SK-N-SH (cell line): ENCODE measurements at regions not wholly inside any gene's neighbourhood (a gene's known extent, or its start where the extent isn't known, plus 50 kb on each side); places are given as distances from the start of the nearest gene placed in this dataset.

ENCODE experiments used
- CTCF ChIA-PET: fragments of 300-600, 350-600 bp; formaldehyde crosslinking; extraction: SDS; loops from one replicate; lab custom pipeline; 2021; lab: Yijun Ruan, JAX
- POLR2A ChIA-PET: fragments of 350-600 bp; sonication (Branson Sonifier 250); formaldehyde crosslinking; extraction: SDS; loops from one replicate; lab custom pipeline; 2020; ENCODE audit warnings: antibody characterized with exemption, inconsistent platforms; lab: Yijun Ruan, JAX
- DNase-seq: peaks from one replicate; pipeline ENCODE4 v3.0.0; 2012
- H2AFZ ChIP-seq: fragments of 200-600 bp; sonication (generic); 2 replicates; pipeline ENCODE4 v1.8.1; 2016; ENCODE audit warnings: antibody characterized with exemption, mild to moderate bottlenecking, low read depth
- H3F3A ChIP-seq: fragments of 200-600 bp; sonication (generic); replicated peaks from 2 replicates; pipeline ENCODE3; 2016; ENCODE audit warnings: antibody characterized with exemption, mild to moderate bottlenecking; ENCODE audit not compliant: insufficient read depth
- H3K27ac ChIP-seq, 2 experiments: fragments of 200-500 bp in 1 of 2; fragments of 200-600 bp in 1 of 2; sonication (Bioruptor generic) in 1 of 2; sonication (generic), shearing (Covaris generic) in 1 of 2; 2 replicates each; pipeline versions ENCODE4 v1.5.1 to v1.6.1; 2014 to 2016; ENCODE audit warnings: low read depth in 2 of 2, inconsistent platforms in 1 of 2, low read length in 1 of 2, mild to moderate bottlenecking in 1 of 2, mixed read lengths in 1 of 2
- H3K27me3 ChIP-seq: fragments of 200-600 bp; sonication (generic), shearing (Covaris generic); 2 replicates; pipeline ENCODE4 v1.6.1; 2016; ENCODE audit warnings: mixed run types; ENCODE audit not compliant: insufficient read depth
- H3K36me3 ChIP-seq, 2 experiments: fragments of 200-500 bp in 1 of 2; fragments of 200-600 bp in 1 of 2; sonication (Bioruptor generic) in 1 of 2; sonication (generic) in 1 of 2; replicated peaks in 1 of 2; 2 replicates each; pipeline versions ENCODE3 to v1.5.1; 2014 to 2016; ENCODE audit warnings: low read length in 1 of 2, mild to moderate bottlenecking in 1 of 2; ENCODE audit not compliant: insufficient read depth in 2 of 2, control insufficient read depth in 1 of 2
- H3K4me1 ChIP-seq, 2 experiments: fragments of 200-500 bp in 1 of 2; fragments of 200-600 bp in 1 of 2; sonication (Bioruptor generic) in 1 of 2; sonication (generic), shearing (Covaris generic) in 1 of 2; 2 replicates each; pipeline versions ENCODE4 v1.5.1 to v1.6.1; 2014 to 2016; ENCODE audit warnings: low read depth in 1 of 2, low read length in 1 of 2, mixed run types in 1 of 2; ENCODE audit not compliant: insufficient read depth in 2 of 2, control insufficient read depth in 1 of 2
- H3K4me2 ChIP-seq: fragments of 200-600 bp; sonication (generic), shearing (Covaris generic); 2 replicates; pipeline ENCODE4 v1.6.1; 2017; ENCODE audit warnings: mixed run types
- H3K4me3 ChIP-seq, 2 experiments: fragments of 200-500 bp in 1 of 2; fragments of 200-600 bp in 1 of 2; sonication (Bioruptor generic) in 1 of 2; sonication (generic), shearing (Covaris generic) in 1 of 2; 2 replicates each; pipeline versions ENCODE4 v1.5.1 to v1.8.1; 2014 to 2016; ENCODE audit warnings: low read depth in 2 of 2, inconsistent platforms in 1 of 2, low read length in 1 of 2, mild to moderate bottlenecking in 1 of 2, mixed read lengths in 1 of 2, moderate library complexity in 1 of 2
- H3K79me2 ChIP-seq: fragments of 200-600 bp; sonication (generic); 2 replicates; pipeline ENCODE4 v1.8.1; 2017; ENCODE audit warnings: mild to moderate bottlenecking; ENCODE audit not compliant: insufficient read depth
- H3K9ac ChIP-seq: fragments of 200-600 bp; sonication (generic); 2 replicates; pipeline ENCODE4 v1.6.1; 2017; ENCODE audit warnings: mixed run types
- H3K9me2 ChIP-seq: fragments of 200-600 bp; sonication (generic); 2 replicates; pipeline ENCODE4 v1.6.1; 2017; ENCODE audit warnings: mixed run types
- H3K9me3 ChIP-seq: fragments of 200-600 bp; sonication (generic); 2 replicates; pipeline ENCODE4 v1.6.1; 2017; ENCODE audit warnings: mixed run types, mild to moderate bottlenecking, moderate library complexity
- H4K20me1 ChIP-seq: fragments of 200-600 bp; sonication (generic); 2 replicates; pipeline ENCODE4 v1.6.1; 2017; ENCODE audit warnings: mild to moderate bottlenecking, mixed run types; ENCODE audit not compliant: insufficient read depth
- CHD2 ChIP-seq: fragments of 150-350 bp; IDR thresholded peaks from 2 replicates; pipeline ENCODE4 v1.6.1; 2018; ENCODE audit warnings: low read length; ENCODE audit not compliant: partially characterized antibody
- ELF1 ChIP-seq: IDR thresholded peaks from 2 replicates; pipeline ENCODE4 v1.4.0; 2012
- FOSL2 ChIP-seq: IDR thresholded peaks from 2 replicates; pipeline ENCODE4 v1.4.0; 2012; ENCODE audit warnings: low read depth, mild to moderate bottlenecking, moderate library complexity, borderline replicate concordance
- FOXM1 ChIP-seq: IDR thresholded peaks from 2 replicates; pipeline ENCODE4 v1.4.0; 2012; ENCODE audit warnings: low read depth, mild to moderate bottlenecking
- GABPA ChIP-seq: IDR thresholded peaks from 2 replicates; pipeline ENCODE4 v1.4.0; 2012; ENCODE audit warnings: low read depth, mild to moderate bottlenecking
- JUND ChIP-seq: IDR thresholded peaks from 2 replicates; pipeline ENCODE4 v1.4.0; 2012
- MXI1 ChIP-seq: IDR thresholded peaks from 2 replicates; pipeline ENCODE4 v1.6.1; 2012; ENCODE audit warnings: mild to moderate bottlenecking, low read depth, low read length, improper control_type of control experiment
- NFIC ChIP-seq: IDR thresholded peaks from 2 replicates; pipeline ENCODE4 v1.4.0; 2012; ENCODE audit warnings: borderline replicate concordance
- POLR2AphosphoS5 ChIP-seq: IDR thresholded peaks from 2 replicates; pipeline ENCODE4 v1.6.1; 2012; ENCODE audit warnings: low read depth, low read length
- RAD21 ChIP-seq: IDR thresholded peaks from 2 replicates; pipeline ENCODE4 v1.6.1; 2012; ENCODE audit warnings: mild to moderate bottlenecking, low read length
- RXRA ChIP-seq: IDR thresholded peaks from 2 replicates; pipeline ENCODE4 v1.4.0; 2012; ENCODE audit warnings: low read depth, mild to moderate bottlenecking, borderline replicate concordance
- SIN3A ChIP-seq: IDR thresholded peaks from 2 replicates; pipeline ENCODE4 v1.6.1; 2012; ENCODE audit warnings: low read depth, mild to moderate bottlenecking, low read length, moderate library complexity, borderline replicate concordance
- SMC3 ChIP-seq: IDR thresholded peaks from 2 replicates; pipeline ENCODE4 v1.6.1; 2012; ENCODE audit warnings: low read depth, low read length, improper control_type of control experiment
- TAF1 ChIP-seq: IDR thresholded peaks from 2 replicates; pipeline ENCODE4 v1.6.1; 2012; ENCODE audit warnings: low read depth, mild to moderate bottlenecking, low read length, moderate library complexity, borderline replicate concordance
- TCF12 ChIP-seq: IDR thresholded peaks from 2 replicates; pipeline ENCODE4 v1.4.0; 2012
- TEAD4 ChIP-seq: IDR thresholded peaks from 2 replicates; pipeline ENCODE4 v1.4.0; 2012; ENCODE audit warnings: mild to moderate bottlenecking, borderline replicate concordance; ENCODE audit not compliant: insufficient read depth
- WGBS: methylation state at CpG from one replicate; pipeline ENCODE4 v1.1.6; 2017; ENCODE audit warnings: low lambda C conversion rate; 5-methylcytosine and 5-hydroxymethylcytosine counted together
- TF ChIP-seq, protein P1 (sequence below): IDR thresholded peaks from 2 replicates; pipeline ENCODE4; 2012
- TF ChIP-seq, protein P2 (sequence below): fragments of 150-350 bp; IDR thresholded peaks from 2 replicates; pipeline ENCODE4 v1.6.1; 2016; ENCODE audit warnings: mild to moderate bottlenecking, low read depth, low read length
- TF ChIP-seq, protein P3 (sequence below): IDR thresholded peaks from 2 replicates; pipeline ENCODE4 v1.4.0; 2012; ENCODE audit warnings: low read depth
- TF ChIP-seq, protein P4 (sequence below): fragments of 200-600 bp; sonication (generic); IDR thresholded peaks from 2 replicates; pipeline ENCODE4 v1.6.1; 2017; ENCODE audit warnings: antibody characterized with exemption, mild to moderate bottlenecking, moderate library complexity

- H3K36me3 ChIP-seq: no peaks in the 10 kb centered on the region
- H3K9me2 ChIP-seq: no peaks in the 10 kb centered on the region
- H3K79me2 ChIP-seq: no peaks in the 10 kb centered on the region
- H2AFZ ChIP-seq: no peak overlapping the region
- no peak overlapping the region for H3K4me3 ChIP-seq
- CTCF ChIA-PET: interaction anchor here (0.6 to 2.1 kb wide), 2 partner anchors 9 to 761 kb away, joined by 3 to 6 read pairs; no protein-coding TSS in a partner anchor
- H3K27ac ChIP-seq: no peak overlapping the region
- POLR2A ChIA-PET: no interaction called here
- H3K4me2 ChIP-seq: no peak overlapping the region
- no peak for TF ChIP-seq ELF1
- no peak for TF ChIP-seq RAD21
- TF ChIP-seq CHD2: no peak
- no peak for TF ChIP-seq TAF1
- TF ChIP-seq SMC3: no peak
- no peak for TF ChIP-seq TCF12
- no peak for TF ChIP-seq MXI1
- TF ChIP-seq, protein P1, sequence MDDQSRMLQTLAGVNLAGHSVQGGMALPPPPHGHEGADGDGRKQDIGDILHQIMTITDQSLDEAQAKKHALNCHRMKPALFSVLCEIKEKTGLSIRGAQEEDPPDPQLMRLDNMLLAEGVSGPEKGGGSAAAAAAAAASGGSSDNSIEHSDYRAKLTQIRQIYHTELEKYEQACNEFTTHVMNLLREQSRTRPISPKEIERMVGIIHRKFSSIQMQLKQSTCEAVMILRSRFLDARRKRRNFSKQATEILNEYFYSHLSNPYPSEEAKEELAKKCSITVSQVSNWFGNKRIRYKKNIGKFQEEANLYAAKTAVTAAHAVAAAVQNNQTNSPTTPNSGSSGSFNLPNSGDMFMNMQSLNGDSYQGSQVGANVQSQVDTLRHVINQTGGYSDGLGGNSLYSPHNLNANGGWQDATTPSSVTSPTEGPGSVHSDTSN: no peak
- no peak for TF ChIP-seq POLR2AphosphoS5
- TF ChIP-seq, protein P2, sequence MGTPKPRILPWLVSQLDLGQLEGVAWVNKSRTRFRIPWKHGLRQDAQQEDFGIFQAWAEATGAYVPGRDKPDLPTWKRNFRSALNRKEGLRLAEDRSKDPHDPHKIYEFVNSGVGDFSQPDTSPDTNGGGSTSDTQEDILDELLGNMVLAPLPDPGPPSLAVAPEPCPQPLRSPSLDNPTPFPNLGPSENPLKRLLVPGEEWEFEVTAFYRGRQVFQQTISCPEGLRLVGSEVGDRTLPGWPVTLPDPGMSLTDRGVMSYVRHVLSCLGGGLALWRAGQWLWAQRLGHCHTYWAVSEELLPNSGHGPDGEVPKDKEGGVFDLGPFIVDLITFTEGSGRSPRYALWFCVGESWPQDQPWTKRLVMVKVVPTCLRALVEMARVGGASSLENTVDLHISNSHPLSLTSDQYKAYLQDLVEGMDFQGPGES: no peak
- no peak for TF ChIP-seq TEAD4
- TF ChIP-seq FOXM1: no peak
- TF ChIP-seq RXRA: no peak
- no peak for TF ChIP-seq GABPA
- TF ChIP-seq FOSL2: no peak
- TF ChIP-seq, protein P3, sequence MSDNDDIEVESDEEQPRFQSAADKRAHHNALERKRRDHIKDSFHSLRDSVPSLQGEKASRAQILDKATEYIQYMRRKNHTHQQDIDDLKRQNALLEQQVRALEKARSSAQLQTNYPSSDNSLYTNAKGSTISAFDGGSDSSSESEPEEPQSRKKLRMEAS: no peak
- TF ChIP-seq, protein P4, sequence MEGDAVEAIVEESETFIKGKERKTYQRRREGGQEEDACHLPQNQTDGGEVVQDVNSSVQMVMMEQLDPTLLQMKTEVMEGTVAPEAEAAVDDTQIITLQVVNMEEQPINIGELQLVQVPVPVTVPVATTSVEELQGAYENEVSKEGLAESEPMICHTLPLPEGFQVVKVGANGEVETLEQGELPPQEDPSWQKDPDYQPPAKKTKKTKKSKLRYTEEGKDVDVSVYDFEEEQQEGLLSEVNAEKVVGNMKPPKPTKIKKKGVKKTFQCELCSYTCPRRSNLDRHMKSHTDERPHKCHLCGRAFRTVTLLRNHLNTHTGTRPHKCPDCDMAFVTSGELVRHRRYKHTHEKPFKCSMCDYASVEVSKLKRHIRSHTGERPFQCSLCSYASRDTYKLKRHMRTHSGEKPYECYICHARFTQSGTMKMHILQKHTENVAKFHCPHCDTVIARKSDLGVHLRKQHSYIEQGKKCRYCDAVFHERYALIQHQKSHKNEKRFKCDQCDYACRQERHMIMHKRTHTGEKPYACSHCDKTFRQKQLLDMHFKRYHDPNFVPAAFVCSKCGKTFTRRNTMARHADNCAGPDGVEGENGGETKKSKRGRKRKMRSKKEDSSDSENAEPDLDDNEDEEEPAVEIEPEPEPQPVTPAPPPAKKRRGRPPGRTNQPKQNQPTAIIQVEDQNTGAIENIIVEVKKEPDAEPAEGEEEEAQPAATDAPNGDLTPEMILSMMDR: no peak
- no peak for TF ChIP-seq JUND
- no peak for TF ChIP-seq SIN3A
- no peak for TF ChIP-seq NFIC
- 14% methylated on average over 4 of the region's 4 CpGs for WGBS
- H3K9ac ChIP-seq: no peak overlapping the region
- no peaks in the 10 kb centered on the region for H3F3A ChIP-seq
- H3K9me3 ChIP-seq: no peaks in the 10 kb centered on the region
- no peaks in the 10 kb centered on the region for H4K20me1 ChIP-seq
- no peaks in the 10 kb centered on the region for H3K27me3 ChIP-seq
- no peaks in the 10 kb centered on the region for H3K4me1 ChIP-seq
- no peak for DNase-seq
These were observed 168.6 kb upstream of the GGTLC1 start for GRCh38 chr20:24157213-24157612.
